Tibial artery (tissue), 4 donors: ENCODE measurements at regions not wholly inside any gene's neighbourhood (a gene's known extent, or its start where the extent isn't known, plus 50 kb on each side); places are given as distances from the start of the nearest gene placed in this dataset.

Experiments
- DNase-seq, 2 donors: peaks; one replicate each; pipeline ENCODE4 v3.0.0-alpha.2; 2019
- H3K27ac ChIP-seq, 2 donors: fragments of 200-600 bp; sonication (generic) in 1 of 2; 1 replicate in 1 of 2; 2 replicates in 1 of 2; pipeline ENCODE4 v1.5.1; 2018 to 2019; ENCODE audit warnings: mild to moderate bottlenecking in 1 of 2
- H3K27me3 ChIP-seq, 2 donors: fragments of 200-600 bp; sonication (generic) in 1 of 2; one replicate each; pipeline versions ENCODE4 v1.5.1 to v1.6.0; 2016 to 2019
- H3K36me3 ChIP-seq, 3 donors: fragments of 200-600 bp; sonication (generic) in 2 of 3; one replicate each; pipeline ENCODE4 v1.5.1; 2016 to 2019; ENCODE audit warnings: mild to moderate bottlenecking in 2 of 3
- H3K4me1 ChIP-seq, 4 donors: fragments of 200-600 bp; sonication (generic) in 2 of 4; 1 replicate in 3 of 4; 2 replicates in 1 of 4; pipeline ENCODE4 v1.5.1; 2016 to 2019
- H3K4me3 ChIP-seq, 2 donors: fragments of 200-600 bp; sonication (generic) in 1 of 2; 1 replicate in 1 of 2; 2 replicates in 1 of 2; pipeline ENCODE4 v1.5.1; 2018 to 2019; ENCODE audit warnings: mild to moderate bottlenecking in 2 of 2
- H3K9me3 ChIP-seq, 3 donors: fragments of 200-600 bp; sonication (generic) in 1 of 3; one replicate each; pipeline ENCODE4 v1.5.1; 2016 to 2019
- CTCF ChIP-seq, 2 experiments: fragments of 200-600 bp in 1 of 2; fragments of 450-650 bp in 1 of 2; IDR thresholded peaks; one replicate each; pipeline ENCODE4 v1.5.1; 2017 to 2019; ENCODE audit warnings: antibody characterized with exemption in 2 of 2, mild to moderate bottlenecking in 1 of 2, moderate library complexity in 1 of 2
- intact Hi-C: fragments of 100-400 bp; cut with DNase I; formaldehyde crosslinking; loops from one replicate; pipeline ENCODE4 v1.15.0; 2023; ENCODE audit warnings: low total_unique reads

GRCh38 chr15:81502439-81502838 is 128.4 kb upstream of the TMC3 start:
- Histone ChIP-seq H3K4me1 (no peaks in the 10 kb centered on the region), H3K9me3 (no peaks in the 10 kb centered on the region), H3K27me3 (peaks cover 0 to 1% of the 10 kb centered on the region in 2 donors), H3K36me3 (no peaks in the 10 kb centered on the region), H3K4me3 (no peak overlapping the region), H3K27ac (no peak overlapping the region)
- no peak for DNase-seq
- no peak for TF ChIP-seq CTCF (IDR thresholded peaks at IDR 0.05)
- intact Hi-C loops, result no loop called here

- no peak for TF ChIP-seq CTCF (IDR thresholded peaks at IDR 0.05)
- no peaks in the 10 kb centered on the region for H3K9me3 ChIP-seq
- no peaks in the 10 kb centered on the region for H3K4me1 ChIP-seq
- intact Hi-C loops, result no loop called here
- no peak overlapping the region for H3K4me3 ChIP-seq
- DNase-seq, result no peak
- H3K36me3 ChIP-seq, result no peaks in the 10 kb centered on the region
- no peak overlapping the region for H3K27ac ChIP-seq
- H3K27me3 ChIP-seq, result peaks cover 0 to 6% of the 10 kb centered on the region in 2 donors
Observed at GRCh38 chr15:81500081-81500480, 126.1 kb upstream of the TMC3 start.

- Histone ChIP-seq H3K4me3 (no peak overlapping the region), H3K4me1 (no peaks in the 10 kb centered on the region), H3K9me3 (no peaks in the 10 kb centered on the region), H3K27me3 (peaks cover 0 to 6% of the 10 kb centered on the region in 2 donors), H3K36me3 (no peaks in the 10 kb centered on the region), H3K27ac (no peak overlapping the region)
- intact Hi-C loops, result no loop called here
- TF ChIP-seq CTCF (IDR thresholded peaks at IDR 0.05), result no peak
- DNase-seq, result no peak
Observed at GRCh38 chr15:81498294-81498693, 124.3 kb upstream of the TMC3 start.

GRCh38 chr15:81497238-81497637 is 123.2 kb upstream of the TMC3 start:
- Histone ChIP-seq H3K36me3 (no peaks in the 10 kb centered on the region), H3K4me3 (no peak overlapping the region), H3K4me1 (no peaks in the 10 kb centered on the region), H3K27ac (no peak overlapping the region), H3K9me3 (no peaks in the 10 kb centered on the region), H3K27me3 (peaks cover 0 to 6% of the 10 kb centered on the region in 2 donors)
- no peak for DNase-seq
- intact Hi-C loops, result no loop called here
- no peak for TF ChIP-seq CTCF (IDR thresholded peaks at IDR 0.05)

- Histone ChIP-seq H3K36me3 (no peaks in the 10 kb centered on the region), H3K4me1 (no peaks in the 10 kb centered on the region), H3K4me3 (no peak overlapping the region), H3K27ac (no peak overlapping the region), H3K27me3 (peaks cover 0 to 6% of the 10 kb centered on the region in 2 donors), H3K9me3 (no peaks in the 10 kb centered on the region)
- no peak for DNase-seq
- intact Hi-C loops, result no loop called here
- TF ChIP-seq CTCF (IDR thresholded peaks at IDR 0.05), result no peak
Observed at GRCh38 chr15:81495780-81496467, 121.9 kb upstream of the TMC3 start.
